ENCODE measurements at regions not wholly inside any gene's neighbourhood (a gene's known extent, or its start where the extent isn't known, plus 50 kb on each side); places are given as distances from the start of the nearest gene placed in this dataset.

DNA sequence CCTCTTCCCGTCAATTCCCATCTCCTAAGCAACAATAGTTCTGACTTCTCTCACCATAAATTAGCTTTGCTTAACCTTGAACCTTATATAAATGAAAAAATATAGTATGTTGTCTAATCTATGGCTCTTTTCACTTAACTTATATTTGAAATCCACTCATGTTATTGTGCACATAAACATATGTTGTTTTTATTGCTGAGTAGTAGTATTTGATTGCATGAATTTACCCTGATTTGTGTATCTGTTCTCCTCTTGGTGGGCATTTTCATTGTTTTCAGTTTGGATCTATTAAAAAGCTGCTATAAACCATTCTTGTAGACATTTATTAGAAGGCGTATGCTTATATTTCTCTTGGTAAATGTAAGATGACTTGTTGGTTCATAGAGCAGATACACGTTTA, 874.3 kb upstream of the ZEB2 start:
- TF ChIP-seq CTCF (conservative IDR thresholded peaks at IDR 0.05; ENCODE audit: low read depth, low read length) (no peak), EZH2 (IDR thresholded peaks at IDR 0.05; ENCODE audit: borderline replicate concordance, low read depth, low read length, poor library complexity, severe bottlenecking) (no peak)
